ENCODE measurements at regions not wholly inside any gene's neighbourhood (a gene's known extent, or its start where the extent isn't known, plus 50 kb on each side); places are given as distances from the start of the nearest gene placed in this dataset.
"Not testable (repeated sequence)": the region's sequence is repeated elsewhere in the genome, so short reads cannot be mapped to it uniquely, and the experiment has no call there.

DNA sequence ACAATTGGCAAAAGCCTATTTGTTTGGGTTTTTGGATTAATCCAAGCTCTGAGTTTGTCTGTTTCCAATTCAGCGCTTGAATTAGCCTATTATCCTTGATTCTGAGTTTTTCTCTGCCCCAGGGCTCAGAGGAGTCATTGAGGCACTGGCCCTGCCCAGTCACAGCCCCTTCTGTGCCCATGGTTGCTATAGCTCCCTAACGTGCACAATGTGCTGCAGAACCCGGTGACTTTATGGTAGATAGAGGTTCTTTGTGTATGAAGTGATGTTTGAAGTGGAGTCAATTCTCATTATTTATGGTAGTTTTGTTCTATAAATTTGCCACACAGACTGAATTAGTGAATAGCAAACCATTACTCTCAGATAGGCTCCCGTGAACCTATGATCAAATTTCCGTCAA lies 182.0 kb upstream of the FOLH1 start:
- TF ChIP-seq POLR2AphosphoS5, POLR2A (IDR thresholded peaks at IDR 0.05): not testable (repeated sequence)
- TF ChIP-seq, protein P1, sequence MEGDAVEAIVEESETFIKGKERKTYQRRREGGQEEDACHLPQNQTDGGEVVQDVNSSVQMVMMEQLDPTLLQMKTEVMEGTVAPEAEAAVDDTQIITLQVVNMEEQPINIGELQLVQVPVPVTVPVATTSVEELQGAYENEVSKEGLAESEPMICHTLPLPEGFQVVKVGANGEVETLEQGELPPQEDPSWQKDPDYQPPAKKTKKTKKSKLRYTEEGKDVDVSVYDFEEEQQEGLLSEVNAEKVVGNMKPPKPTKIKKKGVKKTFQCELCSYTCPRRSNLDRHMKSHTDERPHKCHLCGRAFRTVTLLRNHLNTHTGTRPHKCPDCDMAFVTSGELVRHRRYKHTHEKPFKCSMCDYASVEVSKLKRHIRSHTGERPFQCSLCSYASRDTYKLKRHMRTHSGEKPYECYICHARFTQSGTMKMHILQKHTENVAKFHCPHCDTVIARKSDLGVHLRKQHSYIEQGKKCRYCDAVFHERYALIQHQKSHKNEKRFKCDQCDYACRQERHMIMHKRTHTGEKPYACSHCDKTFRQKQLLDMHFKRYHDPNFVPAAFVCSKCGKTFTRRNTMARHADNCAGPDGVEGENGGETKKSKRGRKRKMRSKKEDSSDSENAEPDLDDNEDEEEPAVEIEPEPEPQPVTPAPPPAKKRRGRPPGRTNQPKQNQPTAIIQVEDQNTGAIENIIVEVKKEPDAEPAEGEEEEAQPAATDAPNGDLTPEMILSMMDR (IDR thresholded peaks at IDR 0.05) = not testable (repeated sequence)

Data from prostate gland (tissue), 2 donors.